ENCODE measurements at regions not wholly inside any gene's neighbourhood (a gene's known extent, or its start where the extent isn't known, plus 50 kb on each side); places are given as distances from the start of the nearest gene placed in this dataset.

GRCh38 chrX:95996294-95996693, 688.3 kb upstream of the DIAPH2 start:
- TF ChIP-seq CTCF (IDR thresholded peaks at IDR 0.05) (no peak), POLR2A (IDR thresholded peaks at IDR 0.05) (no peak), POLR2AphosphoS5 (IDR thresholded peaks at IDR 0.05; ENCODE audit: insufficient read depth in 1 of 2, low read depth in 1 of 2) (no peak)
